ENCODE measurements at regions not wholly inside any gene's neighbourhood (a gene's known extent, or its start where the extent isn't known, plus 50 kb on each side); places are given as distances from the start of the nearest gene placed in this dataset.

DNA sequence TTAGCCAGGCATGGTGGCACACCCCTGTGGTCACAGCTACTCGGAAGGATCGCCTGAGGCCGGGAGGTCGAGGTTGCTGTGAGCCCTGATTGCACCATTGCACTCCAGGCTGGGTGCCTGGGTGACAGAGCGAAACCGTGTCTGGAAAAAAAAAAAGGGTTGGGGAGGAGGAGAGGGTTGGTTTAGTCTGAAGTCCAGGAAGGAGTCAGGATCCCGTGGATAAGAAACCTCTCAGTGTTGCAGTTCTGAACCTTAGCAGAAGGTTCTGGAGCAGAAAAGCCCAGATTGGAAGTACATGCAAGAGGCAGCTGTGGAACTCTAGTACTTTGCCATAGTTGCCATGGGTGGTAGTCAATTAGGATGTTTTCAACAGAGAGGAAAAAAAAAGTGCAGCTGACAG lies 125.2 kb upstream of the CPEB4 start:
- TF ChIP-seq TCF7L2 (IDR thresholded peaks at IDR 0.05; ENCODE audit: low read depth, low read length) (no peak), POLR2AphosphoS5 (IDR thresholded peaks at IDR 0.05; ENCODE audit: low read depth, low read length) (no peak), REST (IDR thresholded peaks at IDR 0.05; ENCODE audit: insufficient read depth in 1 of 2, low read depth in 2 of 2, low read length in 1 of 2) (no peak), SIN3A (IDR thresholded peaks at IDR 0.05; ENCODE audit: borderline replicate concordance, insufficient read depth, low read depth, low read length) (no peak)
- TF ChIP-seq, protein P1, sequence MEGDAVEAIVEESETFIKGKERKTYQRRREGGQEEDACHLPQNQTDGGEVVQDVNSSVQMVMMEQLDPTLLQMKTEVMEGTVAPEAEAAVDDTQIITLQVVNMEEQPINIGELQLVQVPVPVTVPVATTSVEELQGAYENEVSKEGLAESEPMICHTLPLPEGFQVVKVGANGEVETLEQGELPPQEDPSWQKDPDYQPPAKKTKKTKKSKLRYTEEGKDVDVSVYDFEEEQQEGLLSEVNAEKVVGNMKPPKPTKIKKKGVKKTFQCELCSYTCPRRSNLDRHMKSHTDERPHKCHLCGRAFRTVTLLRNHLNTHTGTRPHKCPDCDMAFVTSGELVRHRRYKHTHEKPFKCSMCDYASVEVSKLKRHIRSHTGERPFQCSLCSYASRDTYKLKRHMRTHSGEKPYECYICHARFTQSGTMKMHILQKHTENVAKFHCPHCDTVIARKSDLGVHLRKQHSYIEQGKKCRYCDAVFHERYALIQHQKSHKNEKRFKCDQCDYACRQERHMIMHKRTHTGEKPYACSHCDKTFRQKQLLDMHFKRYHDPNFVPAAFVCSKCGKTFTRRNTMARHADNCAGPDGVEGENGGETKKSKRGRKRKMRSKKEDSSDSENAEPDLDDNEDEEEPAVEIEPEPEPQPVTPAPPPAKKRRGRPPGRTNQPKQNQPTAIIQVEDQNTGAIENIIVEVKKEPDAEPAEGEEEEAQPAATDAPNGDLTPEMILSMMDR (IDR thresholded peaks at IDR 0.05): no peak
